Coronary artery (tissue), 2 donors: ENCODE measurements at regions not wholly inside any gene's neighbourhood (a gene's known extent, or its start where the extent isn't known, plus 50 kb on each side); places are given as distances from the start of the nearest gene placed in this dataset.

Experiments
- DNase-seq: peaks from one replicate; pipeline ENCODE4 v3.0.0-alpha.2; 2017; ENCODE audit warnings: low spot score
- H3K27ac ChIP-seq, 2 donors: fragments of 200-600 bp; sonication (generic); one replicate each; pipeline ENCODE4 v1.5.1; 2016 to 2019
- H3K4me3 ChIP-seq: fragments of 200-600 bp; sonication (generic); 2 replicates; pipeline ENCODE4 v1.5.1; 2016; ENCODE audit warnings: mild to moderate bottlenecking, moderate library complexity
- CTCF ChIP-seq: fragments of 200-600 bp; sonication (generic); IDR thresholded peaks from one replicate; pipeline ENCODE4 v1.5.1; 2019; ENCODE audit warnings: antibody characterized with exemption

GRCh38 chr9:99588299-99588698 is 233.4 kb upstream of the NR4A3 start:
- Histone ChIP-seq H3K4me3 (no peak overlapping the region), H3K27ac (no peak overlapping the region)
- TF ChIP-seq CTCF = no peak
- DNase-seq = no peak

GRCh38 chr9:99588747-99589146 is 232.9 kb upstream of the NR4A3 start:
- Histone ChIP-seq H3K27ac (no peak overlapping the region), H3K4me3 (no peak overlapping the region)
- DNase-seq = no peak
- no peak for TF ChIP-seq CTCF

GRCh38 chr9:99590410-99590809 is 231.3 kb upstream of the NR4A3 start:
- Histone ChIP-seq H3K4me3 (no peak overlapping the region), H3K27ac (peak overlapping the region in 1 of 2 donors; percentile 49)
- TF ChIP-seq CTCF = no peak
- DNase-seq = no peak

- Histone ChIP-seq H3K4me3 (no peak overlapping the region), H3K27ac (no peak overlapping the region)
- DNase-seq = no peak
- no peak for TF ChIP-seq CTCF
Observed at GRCh38 chr9:99590840-99591239, 230.8 kb upstream of the NR4A3 start.

GRCh38 chr9:99591770-99592169 is 229.9 kb upstream of the NR4A3 start:
- TF ChIP-seq CTCF = no peak
- DNase-seq = no peak
- Histone ChIP-seq H3K27ac (no peak overlapping the region), H3K4me3 (no peak overlapping the region)

- TF ChIP-seq CTCF = no peak
- no peak overlapping the region for H3K27ac ChIP-seq
- H3K4me3 ChIP-seq = no peak overlapping the region
- DNase-seq = no peak
Observed at GRCh38 chr9:99592834-99593574, 228.7 kb upstream of the NR4A3 start.

GRCh38 chr9:99593610-99594009 is 228.1 kb upstream of the NR4A3 start:
- no peak overlapping the region for H3K27ac ChIP-seq
- no peak overlapping the region for H3K4me3 ChIP-seq
- TF ChIP-seq CTCF = no peak
- no peak for DNase-seq
